ENCODE measurements at regions not wholly inside any gene's neighbourhood (a gene's known extent, or its start where the extent isn't known, plus 50 kb on each side); places are given as distances from the start of the nearest gene placed in this dataset.
"Not testable (repeated sequence)": the region's sequence is repeated elsewhere in the genome, so short reads cannot be mapped to it uniquely, and the experiment has no call there.

- H3K23ac ChIP-seq (ENCODE audit: insufficient read length, low read depth, low read length); H3K27ac Mint-ChIP-seq; H4K8ac ChIP-seq (replicated peaks; ENCODE audit: insufficient read length, low read depth, low read length); H2BK20ac ChIP-seq (ENCODE audit: low read depth, low read length, poor library complexity, severe bottlenecking); H3K27me3 ChIP-seq (ENCODE audit: insufficient read depth, low read length); H4K20me1 ChIP-seq (ENCODE audit: control insufficient read depth, insufficient read depth, insufficient read length); H3K79me2 ChIP-seq (ENCODE audit: insufficient read depth, low read length); H3K4me1 Mint-ChIP-seq; H3K79me1 ChIP-seq (ENCODE audit: insufficient read depth, low read depth, low read length, poor library complexity, severe bottlenecking); H3K4me2 ChIP-seq (ENCODE audit: insufficient read depth, insufficient read length, low read length); H3K36me3 Mint-ChIP-seq (ENCODE audit: insufficient read depth in 1 of 3, low read depth in 3 of 3); H2AFZ ChIP-seq (ENCODE audit: low read length); H3K56ac ChIP-seq (ENCODE audit: insufficient read length, low read depth, low read length); H3K4me1 ChIP-seq (ENCODE audit: insufficient read depth, low read length); H3T11ph ChIP-seq (ENCODE audit: low read length); H3K23me2 ChIP-seq (ENCODE audit: insufficient read length, low read depth, low read length, poor library complexity, severe bottlenecking); H3K4ac ChIP-seq (ENCODE audit: low read depth, low read length); H2BK5ac ChIP-seq (ENCODE audit: insufficient read length, low read length); H3K14ac ChIP-seq (ENCODE audit: insufficient read depth, low read length); H3K9ac ChIP-seq (ENCODE audit: extremely low read depth, insufficient read length, low read length); DNase-seq; H2BK120ac ChIP-seq (ENCODE audit: low read depth, low read length, poor library complexity, severe bottlenecking); H2AK5ac ChIP-seq (ENCODE audit: insufficient read length, low read length); H3K9me3 Mint-ChIP-seq; H2BK12ac ChIP-seq (ENCODE audit: insufficient read length, low read depth, low read length); H4K91ac ChIP-seq (ENCODE audit: insufficient read length, low read depth, low read length); H3K4me3 Mint-ChIP-seq; H3K27ac ChIP-seq (ENCODE audit: insufficient read length, low read depth, low read length); H2BK15ac ChIP-seq (ENCODE audit: low read depth, low read length); H3K27me3 Mint-ChIP-seq (ENCODE audit: low read depth); H4K5ac ChIP-seq (ENCODE audit: insufficient read length, low read depth, low read length); H3K9me3 ChIP-seq (ENCODE audit: control insufficient read depth, low read depth, low read length); H3K18ac ChIP-seq (ENCODE audit: insufficient read length, low read depth, low read length): not testable (repeated sequence)
- WGBS (ENCODE audit: extremely low coverage, insufficient read length, low lambda C conversion rate): no CpG with 5 or more reads among the region's 30 CpGs
Measured at GRCh38 chr1:228626481-228626880, 108.8 kb upstream of the RHOU start.

DNA sequence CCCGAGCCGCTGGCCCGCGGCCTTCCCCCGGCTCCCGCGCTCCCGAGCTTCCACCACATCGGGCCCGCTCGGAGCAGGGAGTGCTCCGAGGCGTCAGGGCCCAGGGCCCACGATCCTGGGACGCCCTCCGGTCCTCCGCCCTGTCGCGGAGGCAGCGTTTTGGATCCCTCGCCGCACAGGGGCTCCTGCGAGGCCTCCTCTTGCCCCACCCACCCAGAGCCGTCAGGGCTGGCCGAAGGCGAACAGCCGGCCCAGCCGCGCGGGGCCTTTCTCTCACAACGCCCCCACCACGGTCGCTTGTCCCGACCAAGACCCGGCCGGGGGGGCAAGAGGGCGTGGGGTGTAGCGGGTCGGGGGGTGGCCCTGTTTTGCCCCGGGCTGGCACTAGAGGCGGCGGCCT is 102.4 kb upstream of the RHOU start:
- H3K79me1 ChIP-seq (ENCODE audit: insufficient read depth, low read depth, low read length, poor library complexity, severe bottlenecking); H3K4me1 ChIP-seq (ENCODE audit: insufficient read depth, low read length); H2BK12ac ChIP-seq (ENCODE audit: insufficient read length, low read depth, low read length); H3K79me2 ChIP-seq (ENCODE audit: insufficient read depth, low read length); H3K56ac ChIP-seq (ENCODE audit: insufficient read length, low read depth, low read length); H3K36me3 Mint-ChIP-seq (ENCODE audit: insufficient read depth in 1 of 3, low read depth in 3 of 3); H2AK5ac ChIP-seq (ENCODE audit: insufficient read length, low read length); H3K27ac ChIP-seq (ENCODE audit: insufficient read length, low read depth, low read length); H3K18ac ChIP-seq (ENCODE audit: insufficient read length, low read depth, low read length); H3K9me3 ChIP-seq (ENCODE audit: control insufficient read depth, low read depth, low read length); H3T11ph ChIP-seq (ENCODE audit: low read length); H3K4me1 Mint-ChIP-seq; H3K4ac ChIP-seq (ENCODE audit: low read depth, low read length); H3K9me3 Mint-ChIP-seq; H4K91ac ChIP-seq (ENCODE audit: insufficient read length, low read depth, low read length); H3K23me2 ChIP-seq (ENCODE audit: insufficient read length, low read depth, low read length, poor library complexity, severe bottlenecking); H3K23ac ChIP-seq (ENCODE audit: insufficient read length, low read depth, low read length); H2AFZ ChIP-seq (ENCODE audit: low read length); H3K14ac ChIP-seq (ENCODE audit: insufficient read depth, low read length); H3K4me3 Mint-ChIP-seq; H4K5ac ChIP-seq (ENCODE audit: insufficient read length, low read depth, low read length); H2BK15ac ChIP-seq (ENCODE audit: low read depth, low read length); H2BK5ac ChIP-seq (ENCODE audit: insufficient read length, low read length); H2BK20ac ChIP-seq (ENCODE audit: low read depth, low read length, poor library complexity, severe bottlenecking); H3K27me3 ChIP-seq (ENCODE audit: insufficient read depth, low read length); H3K27me3 Mint-ChIP-seq (ENCODE audit: low read depth); H3K4me2 ChIP-seq (ENCODE audit: insufficient read depth, insufficient read length, low read length); H3K27ac Mint-ChIP-seq; H4K8ac ChIP-seq (replicated peaks; ENCODE audit: insufficient read length, low read depth, low read length); DNase-seq; H4K20me1 ChIP-seq (ENCODE audit: control insufficient read depth, insufficient read depth, insufficient read length); H2BK120ac ChIP-seq (ENCODE audit: low read depth, low read length, poor library complexity, severe bottlenecking); H3K9ac ChIP-seq (ENCODE audit: extremely low read depth, insufficient read length, low read length): not testable (repeated sequence)
- no CpG with 5 or more reads among the region's 42 CpGs for WGBS (ENCODE audit: extremely low coverage, insufficient read length, low lambda C conversion rate)

- H3K4ac ChIP-seq (ENCODE audit: low read depth, low read length); H3K23ac ChIP-seq (ENCODE audit: insufficient read length, low read depth, low read length); H4K20me1 ChIP-seq (ENCODE audit: control insufficient read depth, insufficient read depth, insufficient read length); H2BK20ac ChIP-seq (ENCODE audit: low read depth, low read length, poor library complexity, severe bottlenecking); H3K9me3 Mint-ChIP-seq; H2AK5ac ChIP-seq (ENCODE audit: insufficient read length, low read length); H4K8ac ChIP-seq (replicated peaks; ENCODE audit: insufficient read length, low read depth, low read length); H3K9me3 ChIP-seq (ENCODE audit: control insufficient read depth, low read depth, low read length); H3K4me1 ChIP-seq (ENCODE audit: insufficient read depth, low read length); H3K4me1 Mint-ChIP-seq; DNase-seq; H3K27ac Mint-ChIP-seq; H3K27me3 Mint-ChIP-seq (ENCODE audit: low read depth); H2AFZ ChIP-seq (ENCODE audit: low read length); H3K4me3 Mint-ChIP-seq; H3K14ac ChIP-seq (ENCODE audit: insufficient read depth, low read length); H3K79me1 ChIP-seq (ENCODE audit: insufficient read depth, low read depth, low read length, poor library complexity, severe bottlenecking); H4K5ac ChIP-seq (ENCODE audit: insufficient read length, low read depth, low read length); H3K79me2 ChIP-seq (ENCODE audit: insufficient read depth, low read length); H3K27me3 ChIP-seq (ENCODE audit: insufficient read depth, low read length); H2BK15ac ChIP-seq (ENCODE audit: low read depth, low read length); H3K27ac ChIP-seq (ENCODE audit: insufficient read length, low read depth, low read length); H3K56ac ChIP-seq (ENCODE audit: insufficient read length, low read depth, low read length); H2BK5ac ChIP-seq (ENCODE audit: insufficient read length, low read length); H3K9ac ChIP-seq (ENCODE audit: extremely low read depth, insufficient read length, low read length); H3T11ph ChIP-seq (ENCODE audit: low read length); H3K23me2 ChIP-seq (ENCODE audit: insufficient read length, low read depth, low read length, poor library complexity, severe bottlenecking); H2BK12ac ChIP-seq (ENCODE audit: insufficient read length, low read depth, low read length); H3K18ac ChIP-seq (ENCODE audit: insufficient read length, low read depth, low read length); H3K36me3 Mint-ChIP-seq (ENCODE audit: insufficient read depth in 1 of 3, low read depth in 3 of 3); H3K4me2 ChIP-seq (ENCODE audit: insufficient read depth, insufficient read length, low read length); H2BK120ac ChIP-seq (ENCODE audit: low read depth, low read length, poor library complexity, severe bottlenecking); H4K91ac ChIP-seq (ENCODE audit: insufficient read length, low read depth, low read length): not testable (repeated sequence)
- WGBS (ENCODE audit: extremely low coverage, insufficient read length, low lambda C conversion rate): no CpG with 5 or more reads among the region's 40 CpGs
Measured at GRCh38 chr1:228635304-228635703, 100.0 kb upstream of the RHOU start.
